ENCODE measurements at regions not wholly inside any gene's neighbourhood (a gene's known extent, or its start where the extent isn't known, plus 50 kb on each side); places are given as distances from the start of the nearest gene placed in this dataset.

- Mint-ChIP-seq H3K27ac (no peak overlapping the region), H3K4me3 (no peak overlapping the region), H3K36me3 (ENCODE audit: low read depth) (no peaks in the 10 kb centered on the region), H3K27me3 (no peaks in the 10 kb centered on the region), H3K9me3 (no peaks in the 10 kb centered on the region), H3K4me1 (no peaks in the 10 kb centered on the region)
- ATAC-seq (no peak), DNase-seq (no peak)
Observed at GRCh38 chr2:41446266-41446665, 601.6 kb upstream of the PKDCC start.

DNA sequence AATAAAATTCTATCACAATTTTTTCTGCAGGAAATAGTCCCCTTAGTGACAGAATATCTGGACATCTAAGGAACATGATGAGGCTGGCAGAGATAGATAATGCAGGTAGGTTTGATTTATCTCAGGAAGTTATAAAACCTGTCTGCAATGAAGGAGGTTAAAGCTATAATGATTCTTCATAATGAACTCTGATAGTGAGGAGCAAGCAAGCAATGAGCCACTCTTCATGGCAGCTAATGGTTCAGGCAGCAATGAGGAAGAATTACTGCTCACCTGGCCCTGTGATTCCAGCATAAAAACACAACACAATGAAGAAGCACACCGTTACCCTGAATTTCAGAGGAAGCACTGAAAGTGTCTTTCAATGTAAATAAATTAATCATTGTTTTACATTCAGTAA is 599.6 kb upstream of the PKDCC start:
- DNase-seq (no peak), ATAC-seq (no peak)
- no peaks in the 10 kb centered on the region for H3K27me3 Mint-ChIP-seq
- H3K4me1 Mint-ChIP-seq, result no peaks in the 10 kb centered on the region
- no peaks in the 10 kb centered on the region for H3K36me3 Mint-ChIP-seq (ENCODE audit: low read depth)
- peaks cover 3% of the 10 kb centered on the region for H3K9me3 Mint-ChIP-seq
- H3K27ac Mint-ChIP-seq, result no peak overlapping the region
- H3K4me3 Mint-ChIP-seq, result no peak overlapping the region

DNA sequence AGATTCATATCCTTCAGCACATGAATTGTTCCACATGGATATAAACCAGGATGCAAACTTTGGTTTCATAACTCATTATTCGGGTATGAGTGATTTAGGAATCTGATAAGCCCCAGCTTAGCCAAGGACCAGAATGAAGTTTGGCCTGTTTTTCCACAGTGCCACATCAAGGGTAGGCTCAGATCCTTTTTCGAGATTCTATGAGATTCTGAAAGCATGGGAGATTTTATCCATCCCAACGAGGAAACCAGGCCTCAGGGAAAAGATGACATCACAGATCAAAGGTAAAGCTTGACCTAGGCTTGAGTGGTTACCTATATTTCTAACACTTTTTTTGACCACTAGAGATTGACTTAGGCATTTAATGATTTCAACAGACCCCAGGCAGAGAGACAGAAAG is 590.8 kb upstream of the PKDCC start:
- H3K9me3 Mint-ChIP-seq, result peaks cover 3% of the 10 kb centered on the region
- no peak overlapping the region for H3K27ac Mint-ChIP-seq
- no peaks in the 10 kb centered on the region for H3K4me1 Mint-ChIP-seq
- ATAC-seq (no peak), DNase-seq (no peak)
- no peaks in the 10 kb centered on the region for H3K27me3 Mint-ChIP-seq
- no peak overlapping the region for H3K4me3 Mint-ChIP-seq
- no peaks in the 10 kb centered on the region for H3K36me3 Mint-ChIP-seq (ENCODE audit: low read depth)

- Mint-ChIP-seq H3K36me3 (ENCODE audit: low read depth) (no peaks in the 10 kb centered on the region), H3K27me3 (no peaks in the 10 kb centered on the region), H3K9me3 (no peaks in the 10 kb centered on the region), H3K27ac (no peak overlapping the region), H3K4me1 (no peaks in the 10 kb centered on the region), H3K4me3 (no peak overlapping the region)
- DNase-seq (no peak), ATAC-seq (no peak)
Observed at GRCh38 chr2:41460661-41461060, 587.2 kb upstream of the PKDCC start.

GRCh38 chr2:41464395-41464794 is 583.4 kb upstream of the PKDCC start:
- no peak overlapping the region for H3K4me3 Mint-ChIP-seq
- DNase-seq (no peak), ATAC-seq (no peak)
- no peaks in the 10 kb centered on the region for H3K27me3 Mint-ChIP-seq
- H3K36me3 Mint-ChIP-seq (ENCODE audit: low read depth), result no peaks in the 10 kb centered on the region
- no peaks in the 10 kb centered on the region for H3K9me3 Mint-ChIP-seq
- no peaks in the 10 kb centered on the region for H3K4me1 Mint-ChIP-seq
- H3K27ac Mint-ChIP-seq, result no peak overlapping the region

DNA sequence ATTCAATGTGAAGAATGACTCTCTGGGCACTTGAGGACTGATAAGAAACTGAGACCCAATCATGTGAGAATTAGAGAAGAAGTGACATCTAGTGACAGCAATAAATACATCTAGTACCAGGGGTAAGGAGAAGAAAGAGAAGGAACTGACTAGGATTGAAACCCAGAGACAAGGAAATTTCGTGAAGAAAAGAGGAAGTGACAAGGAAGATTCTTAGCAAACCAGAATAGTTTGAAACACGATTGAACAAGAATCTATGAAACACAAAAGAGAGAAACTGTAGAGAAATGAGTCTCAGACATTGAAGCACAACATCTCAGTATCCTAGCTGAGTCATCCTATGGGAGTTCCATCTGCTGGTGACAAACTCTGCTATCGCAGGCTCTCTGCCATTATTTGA is 571.9 kb upstream of the PKDCC start:
- no peaks in the 10 kb centered on the region for H3K4me1 Mint-ChIP-seq
- ATAC-seq (no peak), DNase-seq (no peak)
- no peaks in the 10 kb centered on the region for H3K27me3 Mint-ChIP-seq
- H3K9me3 Mint-ChIP-seq, result peaks cover 5% of the 10 kb centered on the region
- H3K4me3 Mint-ChIP-seq, result no peak overlapping the region
- H3K27ac Mint-ChIP-seq, result no peak overlapping the region
- H3K36me3 Mint-ChIP-seq (ENCODE audit: low read depth), result no peaks in the 10 kb centered on the region

DNA sequence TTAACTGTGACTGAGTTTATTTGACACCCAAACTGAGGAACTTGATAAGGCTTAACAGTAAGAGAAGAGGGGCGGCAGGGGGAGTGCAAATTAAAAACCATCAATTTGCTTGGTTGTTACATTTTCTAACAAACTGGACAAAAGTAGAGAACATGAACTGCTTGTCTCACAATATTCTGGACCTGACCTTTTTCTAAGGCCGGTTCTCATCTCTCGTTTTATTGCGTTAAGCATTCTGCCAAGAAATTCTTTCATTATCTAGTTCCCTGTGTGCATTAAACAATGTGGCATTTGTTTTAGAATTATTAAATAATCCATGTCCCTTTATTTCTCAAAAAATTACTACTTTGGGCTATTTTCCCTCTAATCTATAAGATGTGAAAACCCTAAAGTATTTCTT is 565.2 kb upstream of the PKDCC start:
- Mint-ChIP-seq H3K27me3 (no peaks in the 10 kb centered on the region), H3K4me3 (no peak overlapping the region), H3K4me1 (no peaks in the 10 kb centered on the region), H3K9me3 (no peaks in the 10 kb centered on the region), H3K27ac (no peak overlapping the region), H3K36me3 (ENCODE audit: low read depth) (no peaks in the 10 kb centered on the region)
- ATAC-seq (no peak), DNase-seq (no peak)

- H3K27ac Mint-ChIP-seq, result no peak overlapping the region
- no peak for ATAC-seq
- no peak for DNase-seq
- H3K4me1 Mint-ChIP-seq, result no peaks in the 10 kb centered on the region
- no peak overlapping the region for H3K4me3 Mint-ChIP-seq
- no peaks in the 10 kb centered on the region for H3K9me3 Mint-ChIP-seq
- no peaks in the 10 kb centered on the region for H3K27me3 Mint-ChIP-seq
- no peaks in the 10 kb centered on the region for H3K36me3 Mint-ChIP-seq (ENCODE audit: low read depth)
Observed at GRCh38 chr2:41483226-41483625, 564.6 kb upstream of the PKDCC start.

- ATAC-seq, result no peak
- Mint-ChIP-seq H3K9me3 (no peaks in the 10 kb centered on the region), H3K27me3 (no peaks in the 10 kb centered on the region), H3K4me1 (no peaks in the 10 kb centered on the region), H3K4me3 (no peak overlapping the region), H3K27ac (no peak overlapping the region), H3K36me3 (ENCODE audit: low read depth) (no peaks in the 10 kb centered on the region)
- DNase-seq, result no peak
Observed at GRCh38 chr2:41483982-41484857, 563.6 kb upstream of the PKDCC start.

- H3K27ac Mint-ChIP-seq, result no peak overlapping the region
- ATAC-seq (no peak), DNase-seq (no peak)
- no peaks in the 10 kb centered on the region for H3K9me3 Mint-ChIP-seq
- no peak overlapping the region for H3K4me3 Mint-ChIP-seq
- H3K4me1 Mint-ChIP-seq, result no peaks in the 10 kb centered on the region
- no peaks in the 10 kb centered on the region for H3K27me3 Mint-ChIP-seq
- H3K36me3 Mint-ChIP-seq (ENCODE audit: low read depth), result no peaks in the 10 kb centered on the region
Observed at GRCh38 chr2:41484858-41485234, 563.0 kb upstream of the PKDCC start.

DNA sequence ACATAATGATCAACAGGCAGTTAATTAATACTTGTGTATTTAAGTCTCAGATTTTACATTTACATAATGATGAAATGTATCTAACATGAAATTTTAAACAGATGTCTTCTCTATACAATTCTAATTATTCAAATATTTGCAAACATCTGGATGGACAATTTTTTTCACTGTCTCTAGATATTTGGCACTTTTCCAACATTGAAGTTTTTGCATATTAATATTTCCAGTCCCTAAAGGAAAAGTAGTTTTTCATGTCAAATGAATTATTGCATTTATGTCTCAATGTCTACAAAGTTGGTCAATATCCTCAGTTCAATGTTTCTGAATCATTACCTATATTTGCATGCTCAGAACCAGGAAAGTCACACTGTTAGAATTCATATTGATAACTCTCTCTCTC is 560.9 kb upstream of the PKDCC start:
- Mint-ChIP-seq H3K27ac (no peak overlapping the region), H3K27me3 (no peaks in the 10 kb centered on the region), H3K4me1 (no peaks in the 10 kb centered on the region), H3K9me3 (no peaks in the 10 kb centered on the region), H3K36me3 (ENCODE audit: low read depth) (no peaks in the 10 kb centered on the region), H3K4me3 (no peak overlapping the region)
- DNase-seq, result no peak
- ATAC-seq, result no peak

DNA sequence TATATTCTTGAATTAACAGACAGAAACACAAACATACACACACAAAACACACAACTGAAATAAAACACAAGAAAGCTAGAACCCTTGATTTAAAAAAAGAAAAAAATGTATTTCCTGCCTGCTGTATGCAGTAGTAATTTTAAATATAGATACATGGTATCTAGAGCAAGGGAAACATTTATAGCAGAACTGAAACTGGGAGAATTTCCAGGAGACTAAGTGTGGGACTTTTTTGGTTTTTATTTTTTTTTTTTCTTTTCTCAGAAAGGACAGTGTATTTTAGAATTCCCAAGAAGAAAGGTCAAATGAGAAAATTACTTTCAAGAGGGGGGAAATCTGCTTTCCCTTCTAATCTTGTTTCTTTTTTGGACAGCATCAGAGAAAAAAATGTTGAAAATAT is 558.9 kb upstream of the PKDCC start:
- no peak overlapping the region for H3K27ac Mint-ChIP-seq
- no peaks in the 10 kb centered on the region for H3K36me3 Mint-ChIP-seq (ENCODE audit: low read depth)
- ATAC-seq, result no peak
- DNase-seq, result no peak
- no peaks in the 10 kb centered on the region for H3K4me1 Mint-ChIP-seq
- H3K27me3 Mint-ChIP-seq, result no peaks in the 10 kb centered on the region
- no peak overlapping the region for H3K4me3 Mint-ChIP-seq
- peaks cover 5% of the 10 kb centered on the region for H3K9me3 Mint-ChIP-seq

- Mint-ChIP-seq H3K27ac (no peak overlapping the region), H3K4me3 (no peak overlapping the region), H3K27me3 (no peaks in the 10 kb centered on the region), H3K36me3 (ENCODE audit: low read depth) (no peaks in the 10 kb centered on the region), H3K9me3 (peaks cover 13% of the 10 kb centered on the region), H3K4me1 (no peaks in the 10 kb centered on the region)
- ATAC-seq, result no peak
- DNase-seq, result no peak
Observed at GRCh38 chr2:41489638-41490037, 558.2 kb upstream of the PKDCC start.

DNA sequence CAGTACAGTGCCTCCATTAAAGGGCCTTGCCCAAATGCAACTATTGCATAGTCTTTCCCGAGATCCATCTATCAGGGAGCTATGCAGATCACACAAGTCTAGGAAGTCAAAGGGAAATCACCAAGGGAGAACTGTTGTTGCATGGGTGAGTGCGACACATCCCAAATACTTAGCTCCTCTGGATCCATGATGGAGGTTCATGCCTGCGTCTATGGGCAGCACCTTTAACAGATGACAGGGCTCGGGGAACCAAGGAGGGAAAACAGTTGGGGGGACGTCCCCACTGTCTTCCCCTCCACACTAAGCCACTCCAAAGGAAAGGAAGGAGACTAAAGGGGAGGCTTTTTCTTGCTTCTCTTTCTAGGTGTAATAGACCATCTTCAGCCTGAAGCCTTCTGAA is 552.8 kb upstream of the PKDCC start:
- Mint-ChIP-seq H3K4me1 (no peaks in the 10 kb centered on the region), H3K4me3 (no peak overlapping the region), H3K27ac (no peak overlapping the region), H3K9me3 (peaks cover 28% of the 10 kb centered on the region), H3K36me3 (ENCODE audit: low read depth) (peaks cover 3% of the 10 kb centered on the region), H3K27me3 (no peaks in the 10 kb centered on the region)
- DNase-seq, result peak; percentile 4
- no peak for ATAC-seq

DNA sequence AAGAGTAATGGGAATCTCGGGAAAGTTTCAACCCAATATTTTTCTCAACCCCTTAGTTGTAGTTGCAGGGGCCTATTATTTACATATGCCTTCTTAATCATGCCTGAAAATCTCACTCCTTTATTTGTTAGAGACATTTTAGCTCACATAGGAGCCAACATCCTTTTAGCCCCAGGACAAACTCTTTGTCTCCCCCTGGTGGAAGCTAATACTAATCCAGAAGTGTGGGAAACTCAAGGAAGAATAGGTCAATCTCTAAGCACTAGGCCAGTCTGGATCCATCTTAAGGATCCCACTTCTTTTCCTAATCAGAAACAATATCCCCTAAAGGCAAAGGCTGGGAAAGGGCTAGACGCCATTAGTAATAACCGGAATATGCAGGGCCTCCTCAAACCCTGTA is 550.9 kb upstream of the PKDCC start:
- H3K36me3 Mint-ChIP-seq (ENCODE audit: low read depth), result peaks cover 3% of the 10 kb centered on the region
- H3K27ac Mint-ChIP-seq, result no peak overlapping the region
- peaks cover 38% of the 10 kb centered on the region for H3K9me3 Mint-ChIP-seq
- DNase-seq (no peak), ATAC-seq (no peak)
- no peak overlapping the region for H3K4me3 Mint-ChIP-seq
- no peaks in the 10 kb centered on the region for H3K27me3 Mint-ChIP-seq
- no peaks in the 10 kb centered on the region for H3K4me1 Mint-ChIP-seq

- Mint-ChIP-seq H3K9me3 (peaks cover 37% of the 10 kb centered on the region), H3K27ac (no peak overlapping the region), H3K4me1 (no peaks in the 10 kb centered on the region), H3K27me3 (no peaks in the 10 kb centered on the region), H3K36me3 (ENCODE audit: low read depth) (peaks cover 3% of the 10 kb centered on the region), H3K4me3 (no peak overlapping the region)
- DNase-seq (no peak), ATAC-seq (no peak)
Observed at GRCh38 chr2:41498781-41499180, 549.0 kb upstream of the PKDCC start.
